ENCODE measurements at regions not wholly inside any gene's neighbourhood (a gene's known extent, or its start where the extent isn't known, plus 50 kb on each side); places are given as distances from the start of the nearest gene placed in this dataset.

- no peak overlapping the region for H3K4me3 ChIP-seq (ENCODE audit: low read depth, low read length)
- DNase-seq (ENCODE audit: low read depth) = no peak
- TF ChIP-seq CTCF (IDR thresholded peaks at IDR 0.05; ENCODE audit: control insufficient read depth, extremely low read depth, insufficient read depth) = no peak
Measured at GRCh38 chr20:52921340-52921739, 50.8 kb upstream of the TSHZ2 start.

- H3K4me3 ChIP-seq (ENCODE audit: low read depth, low read length) = no peak overlapping the region
- DNase-seq (ENCODE audit: low read depth) = no peak
- TF ChIP-seq CTCF (IDR thresholded peaks at IDR 0.05; ENCODE audit: control insufficient read depth, extremely low read depth, insufficient read depth) = no peak
Measured at GRCh38 chr20:52918311-52918710, 53.8 kb upstream of the TSHZ2 start.

GRCh38 chr20:52915564-52915963, 56.6 kb upstream of the TSHZ2 start:
- no peak for TF ChIP-seq CTCF (IDR thresholded peaks at IDR 0.05; ENCODE audit: control insufficient read depth, extremely low read depth, insufficient read depth)
- no peak overlapping the region for H3K4me3 ChIP-seq (ENCODE audit: low read depth, low read length)
- no peak for DNase-seq (ENCODE audit: low read depth)

GRCh38 chr20:52914870-52915269, 57.3 kb upstream of the TSHZ2 start:
- no peak overlapping the region for H3K4me3 ChIP-seq (ENCODE audit: low read depth, low read length)
- DNase-seq (ENCODE audit: low read depth) = peak; percentile 75
- no peak for TF ChIP-seq CTCF (IDR thresholded peaks at IDR 0.05; ENCODE audit: control insufficient read depth, extremely low read depth, insufficient read depth)

GRCh38 chr20:52913650-52914387, 58.3 kb upstream of the TSHZ2 start:
- no peak for DNase-seq (ENCODE audit: low read depth)
- TF ChIP-seq CTCF (IDR thresholded peaks at IDR 0.05; ENCODE audit: control insufficient read depth, extremely low read depth, insufficient read depth) = no peak
- H3K4me3 ChIP-seq (ENCODE audit: low read depth, low read length) = no peak overlapping the region

GRCh38 chr20:52905241-52905994, 66.7 kb upstream of the TSHZ2 start:
- no peak overlapping the region for H3K4me3 ChIP-seq (ENCODE audit: low read depth, low read length)
- no peak for TF ChIP-seq CTCF (IDR thresholded peaks at IDR 0.05; ENCODE audit: control insufficient read depth, extremely low read depth, insufficient read depth)
- DNase-seq (ENCODE audit: low read depth) = no peak

Data from LNCaP clone FGC (cell line).